Eye (tissue), 1 donor: ENCODE measurements at regions not wholly inside any gene's neighbourhood (a gene's known extent, or its start where the extent isn't known, plus 50 kb on each side); places are given as distances from the start of the nearest gene placed in this dataset.

Experiments
- DNase-seq: peaks from one replicate; pipeline ENCODE4 v3.0.0-alpha.2; 2015

DNA sequence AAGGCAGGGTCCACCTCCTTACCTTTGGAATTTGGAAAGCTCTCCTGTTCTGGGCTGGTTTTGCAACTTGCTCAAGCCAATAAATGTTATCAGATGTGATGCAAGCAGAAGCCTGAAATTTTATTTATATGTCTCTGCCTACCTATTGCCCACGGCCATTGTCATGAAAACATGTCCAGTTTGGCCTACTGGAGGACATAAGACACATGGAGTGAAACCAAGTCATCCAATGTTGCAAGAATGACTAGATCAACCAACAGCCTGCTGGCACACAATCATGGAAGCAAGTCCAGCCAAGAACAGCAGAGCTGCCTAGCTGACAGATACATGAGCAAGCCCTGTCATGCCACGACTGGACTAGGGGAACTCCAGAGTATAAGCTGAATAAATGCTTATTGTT, 56.7 kb upstream of the IRAK1BP1 start:
- no peak for DNase-seq
